Trophoblast cell (in vitro differentiated cells and primary cell): ENCODE measurements at regions not wholly inside any gene's neighbourhood (a gene's known extent, or its start where the extent isn't known, plus 50 kb on each side); places are given as distances from the start of the nearest gene placed in this dataset.

Experiments
- DNase-seq, 2 donors: peaks; one replicate each; pipeline ENCODE4 v3.0.0-alpha.2; 2016
- H2AFZ ChIP-seq: 2 replicates; pipeline ENCODE4 v1.6.1; 2013; ENCODE audit warnings: low read length, moderate library complexity, mild to moderate bottlenecking; ENCODE audit not compliant: insufficient read depth, poor library complexity
- H2AK5ac ChIP-seq: 2 replicates; pipeline ENCODE4 v1.6.1; 2013; ENCODE audit warnings: mild to moderate bottlenecking, low read length
- H2BK120ac ChIP-seq: 2 replicates; pipeline ENCODE4 v1.6.1; 2013; ENCODE audit warnings: low read length, mild to moderate bottlenecking, moderate library complexity; ENCODE audit not compliant: insufficient read depth, poor library complexity
- H2BK12ac ChIP-seq: 2 replicates; pipeline ENCODE4 v1.6.1; 2013; ENCODE audit warnings: mild to moderate bottlenecking, low read length, moderate library complexity
- H2BK5ac ChIP-seq: 2 replicates; pipeline ENCODE4 v1.6.1; 2013; ENCODE audit warnings: low read length, low read depth, moderate library complexity, mild to moderate bottlenecking; ENCODE audit not compliant: poor library complexity
- H3K14ac ChIP-seq: 2 replicates; pipeline ENCODE4 v1.6.1; 2013; ENCODE audit warnings: mild to moderate bottlenecking, low read length
- H3K18ac ChIP-seq: 2 replicates; pipeline ENCODE4 v1.6.1; 2013; ENCODE audit warnings: mild to moderate bottlenecking, low read length
- H3K23ac ChIP-seq: 2 replicates; pipeline ENCODE4 v1.6.1; 2013; ENCODE audit warnings: low read length
- H3K27ac ChIP-seq: 2 replicates; pipeline ENCODE4 v1.5.1; 2013; ENCODE audit warnings: low read depth, mild to moderate bottlenecking, inconsistent platforms, low read length, moderate library complexity
- H3K27me3 ChIP-seq: 2 replicates; pipeline ENCODE4 v1.6.1; 2013; ENCODE audit warnings: inconsistent platforms, mild to moderate bottlenecking, low read length, moderate library complexity; ENCODE audit not compliant: insufficient read depth
- H3K36me3 ChIP-seq, 2 experiments: 1 replicate in 1 of 2; 2 replicates in 1 of 2; pipeline ENCODE4 v1.6.1; 2013; ENCODE audit warnings: low read length in 2 of 2, mild to moderate bottlenecking in 2 of 2, moderate library complexity in 1 of 2; ENCODE audit not compliant: insufficient read depth in 2 of 2, control insufficient read depth in 1 of 2
- H3K4ac ChIP-seq: 2 replicates; pipeline ENCODE4 v1.6.1; 2013; ENCODE audit warnings: low read depth, mild to moderate bottlenecking, low read length, moderate library complexity
- H3K4me1 ChIP-seq, 2 experiments: 1 replicate in 1 of 2; 2 replicates in 1 of 2; pipeline ENCODE4 v1.6.1; 2013; ENCODE audit warnings: low read length in 2 of 2, mild to moderate bottlenecking in 2 of 2, moderate library complexity in 1 of 2; ENCODE audit not compliant: insufficient read depth in 2 of 2, control insufficient read depth in 1 of 2
- H3K4me2 ChIP-seq: 2 replicates; pipeline ENCODE4 v1.6.1; 2013; ENCODE audit warnings: inconsistent platforms, mild to moderate bottlenecking, low read length, moderate library complexity
- H3K4me3 ChIP-seq: 2 replicates; pipeline ENCODE4 v1.5.1; 2013; ENCODE audit warnings: mild to moderate bottlenecking, low read depth, low read length, inconsistent platforms
- H3K79me1 ChIP-seq: one replicate; pipeline ENCODE4 v1.6.1; 2013; ENCODE audit warnings: low read length
- H3K79me2 ChIP-seq: 2 replicates; pipeline ENCODE4 v1.6.1; 2013; ENCODE audit warnings: low read length, mild to moderate bottlenecking; ENCODE audit not compliant: control insufficient read depth, insufficient read depth, poor library complexity
- H3K9ac ChIP-seq: 2 replicates; pipeline ENCODE4 v1.6.1; 2013; ENCODE audit warnings: mild to moderate bottlenecking, low read length
- H3K9me3 ChIP-seq: 2 replicates; pipeline ENCODE4 v1.6.1; 2013; ENCODE audit warnings: low read depth, mild to moderate bottlenecking, control low read depth, inconsistent platforms, low read length; ENCODE audit not compliant: insufficient read depth
- H4K12ac ChIP-seq: 2 replicates; pipeline ENCODE4 v1.6.1; 2013; ENCODE audit warnings: low read depth, mild to moderate bottlenecking, low read length, moderate library complexity
- H4K8ac ChIP-seq: 2 replicates; pipeline ENCODE4 v1.6.1; 2013; ENCODE audit warnings: low read depth, mild to moderate bottlenecking, low read length, moderate library complexity
- H4K91ac ChIP-seq: one replicate; pipeline ENCODE4 v1.6.1; 2013; ENCODE audit warnings: low read depth, mild to moderate bottlenecking, low read length, moderate library complexity
- WGBS: extraction: QIAGEN DNeasy Blood & Tissue Kit; methylation state at CpG from one replicate; pipeline ENCODE4 v1.1.7; 2013; ENCODE audit warnings: missing lambda C conversion rate; ENCODE audit not compliant: insufficient read length, insufficient coverage; ENCODE audit errors: extremely low coverage; 5-methylcytosine and 5-hydroxymethylcytosine counted together

DNA sequence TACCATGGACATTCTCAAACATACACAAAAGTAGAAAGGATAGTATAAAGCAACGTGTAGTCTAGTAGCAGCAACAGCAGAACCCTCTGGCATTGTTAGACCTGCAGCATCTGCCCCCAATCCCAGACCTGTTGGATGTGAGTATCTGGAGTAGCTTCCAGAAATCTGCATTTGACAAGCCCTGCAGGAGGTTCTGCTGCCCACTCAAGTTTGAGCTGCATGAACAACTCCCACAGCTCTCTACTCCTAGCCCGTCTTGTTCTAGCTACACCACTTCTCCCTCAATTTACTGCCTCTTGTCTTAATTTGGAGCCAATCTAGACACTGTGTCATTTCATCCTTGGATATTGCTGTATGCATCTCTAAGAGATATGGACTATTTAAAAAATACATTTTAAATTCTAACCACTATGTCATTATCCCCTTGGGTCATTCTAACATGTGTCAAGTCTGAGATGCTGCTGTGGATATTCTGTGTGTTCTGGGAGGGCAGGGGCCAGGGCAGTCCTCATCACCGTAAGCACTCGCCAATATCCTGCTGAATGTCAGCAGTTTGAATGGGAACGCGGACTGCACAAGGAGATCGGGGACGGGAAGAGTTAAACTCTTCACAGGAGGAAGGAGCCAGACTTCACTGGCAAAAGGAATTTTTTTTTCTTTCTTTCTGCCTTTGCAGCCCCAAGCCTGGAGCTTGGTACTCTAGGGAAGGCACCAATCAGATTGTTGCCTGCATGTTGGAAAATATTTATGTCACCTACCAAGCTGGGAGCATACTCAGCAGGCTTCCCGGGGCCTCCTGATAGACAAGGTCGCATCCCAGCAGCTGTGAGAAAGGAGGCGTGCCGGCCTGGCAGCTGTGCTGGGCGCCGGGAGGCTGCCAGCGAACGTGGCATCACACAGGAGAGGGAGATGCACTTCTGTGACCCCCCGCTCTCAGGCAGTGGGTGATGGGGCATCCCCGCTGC lies 429.0 kb downstream of the MIAT start:
- WGBS: no CpG with 5 or more reads among the region's 18 CpGs
- no peak overlapping the region for H3K9ac ChIP-seq

DNA sequence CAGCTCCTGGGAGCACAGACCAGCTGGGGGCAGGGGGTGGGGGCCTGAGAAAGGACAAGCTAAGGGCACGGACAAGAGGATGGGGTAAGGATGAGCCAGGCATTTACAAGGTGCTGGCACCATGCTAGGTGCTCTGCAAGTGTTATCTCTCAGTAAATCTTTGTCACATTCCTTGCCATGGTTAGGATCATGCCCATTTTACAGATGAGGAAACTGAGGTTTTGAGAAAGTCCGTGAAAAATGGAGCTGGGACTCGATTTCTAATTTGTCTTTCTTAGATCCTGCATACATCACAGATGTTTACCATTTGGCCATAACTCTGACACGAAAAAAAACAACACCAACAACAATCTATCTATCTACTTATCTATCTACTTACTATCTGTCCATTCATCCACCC lies 429.7 kb downstream of the MIAT start:
- Histone ChIP-seq H2BK120ac (no peak overlapping the region), H2AK5ac (no peak overlapping the region), H3K4ac (no peak overlapping the region), H2AFZ (no peak overlapping the region), H3K36me3 (no peaks in the 10 kb centered on the region), H4K91ac (no peak overlapping the region), H3K9ac (no peak overlapping the region), H3K79me2 (no peaks in the 10 kb centered on the region), H3K79me1 (no peaks in the 10 kb centered on the region), H3K4me2 (no peak overlapping the region), H3K27ac (no peak overlapping the region), H3K27me3 (no peaks in the 10 kb centered on the region), H3K4me1 (no peaks in the 10 kb centered on the region), H3K9me3 (no peaks in the 10 kb centered on the region), H4K12ac (no peak overlapping the region), H3K23ac (no peak overlapping the region), H2BK12ac (no peak overlapping the region), H3K18ac (no peak overlapping the region), H3K14ac (no peak overlapping the region), H2BK5ac (no peak overlapping the region), H3K4me3 (no peak overlapping the region), H4K8ac (no peak overlapping the region)
- DNase-seq: no peak
- WGBS: 100% methylated on average over 1 of the region's 4 CpGs

More for the DNA sequence above, 429.0 kb downstream of the MIAT start:
- H2BK120ac ChIP-seq: no peak overlapping the region
- H3K27ac ChIP-seq: no peak overlapping the region
- no peaks in the 10 kb centered on the region for H3K79me1 ChIP-seq
- no peaks in the 10 kb centered on the region for H3K79me2 ChIP-seq
- no peak overlapping the region for H4K8ac ChIP-seq
- DNase-seq: no peak
- H3K23ac ChIP-seq: no peak overlapping the region
- no peaks in the 10 kb centered on the region for H3K4me1 ChIP-seq
- no peak overlapping the region for H3K4me2 ChIP-seq
- H4K12ac ChIP-seq: no peak overlapping the region
- no peak overlapping the region for H3K4ac ChIP-seq
- H3K14ac ChIP-seq: no peak overlapping the region
- H3K18ac ChIP-seq: no peak overlapping the region
- H2BK5ac ChIP-seq: no peak overlapping the region
- no peaks in the 10 kb centered on the region for H3K9me3 ChIP-seq
- H3K36me3 ChIP-seq: no peaks in the 10 kb centered on the region
- H2BK12ac ChIP-seq: no peak overlapping the region
- no peak overlapping the region for H3K4me3 ChIP-seq
- H4K91ac ChIP-seq: no peak overlapping the region
- H2AFZ ChIP-seq: no peak overlapping the region
- H3K27me3 ChIP-seq: no peaks in the 10 kb centered on the region
- no peak overlapping the region for H2AK5ac ChIP-seq

DNA sequence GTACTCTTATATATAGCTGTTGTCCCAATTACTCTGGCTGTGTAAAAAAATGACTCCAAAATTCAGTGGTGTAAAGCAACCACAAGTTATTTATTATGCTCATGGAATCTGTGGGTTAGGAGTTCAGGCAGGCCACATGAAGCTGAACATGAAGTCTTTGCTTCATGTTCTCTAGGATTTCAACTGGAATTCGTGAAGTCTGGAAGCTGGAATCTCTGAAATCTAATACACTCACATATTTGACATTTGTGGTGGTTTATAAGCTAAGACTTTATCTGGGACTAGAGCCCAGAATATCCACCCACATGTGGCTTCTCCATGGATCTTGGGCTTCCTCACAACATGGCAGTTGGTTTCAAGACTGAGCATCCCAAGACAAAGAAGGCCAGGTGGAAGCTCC lies 430.6 kb downstream of the MIAT start:
- H3K4me1 ChIP-seq: no peaks in the 10 kb centered on the region
- H2BK12ac ChIP-seq: no peak overlapping the region
- H3K4me3 ChIP-seq: no peak overlapping the region
- no peak overlapping the region for H2AFZ ChIP-seq
- no peaks in the 10 kb centered on the region for H3K27me3 ChIP-seq
- H4K12ac ChIP-seq: no peak overlapping the region
- no peak overlapping the region for H3K4me2 ChIP-seq
- no peak overlapping the region for H3K23ac ChIP-seq
- no peaks in the 10 kb centered on the region for H3K79me1 ChIP-seq
- no peak overlapping the region for H3K9ac ChIP-seq
- no peak overlapping the region for H2BK5ac ChIP-seq
- no peak overlapping the region for H2AK5ac ChIP-seq
- no peak overlapping the region for H3K4ac ChIP-seq
- no peak overlapping the region for H3K27ac ChIP-seq
- H3K36me3 ChIP-seq: no peaks in the 10 kb centered on the region
- H3K14ac ChIP-seq: no peak overlapping the region
- no peak overlapping the region for H3K18ac ChIP-seq
- no peak for DNase-seq
- no CpG with 5 or more reads among the region's 1 CpG for WGBS
- no peaks in the 10 kb centered on the region for H3K79me2 ChIP-seq
- peaks cover 2% of the 10 kb centered on the region for H3K9me3 ChIP-seq
- H2BK120ac ChIP-seq: no peak overlapping the region
- H4K8ac ChIP-seq: no peak overlapping the region
- H4K91ac ChIP-seq: no peak overlapping the region

DNA sequence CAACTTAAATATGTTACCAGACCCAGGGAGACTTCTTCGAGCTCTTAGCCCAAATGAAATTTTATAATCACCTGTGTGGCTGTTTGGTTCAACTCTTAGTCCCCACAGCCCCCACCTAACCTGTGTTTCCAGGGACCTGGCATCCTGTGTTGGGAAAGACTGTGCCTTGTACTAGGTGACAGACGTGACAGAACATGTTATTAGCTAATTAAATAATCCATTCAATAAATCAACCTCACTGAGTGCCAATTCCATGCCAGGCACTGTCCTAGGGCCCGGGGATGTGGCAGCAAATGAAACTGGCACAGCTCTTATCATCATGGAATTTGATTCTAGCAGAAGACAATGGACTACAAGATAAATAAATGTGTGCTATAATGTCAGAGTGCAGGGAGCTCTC lies 431.9 kb downstream of the MIAT start:
- WGBS: no CpG with 5 or more reads among the region's 3 CpGs
- Histone ChIP-seq H3K27me3 (no peaks in the 10 kb centered on the region), H3K4ac (no peak overlapping the region), H3K4me3 (no peak overlapping the region), H2BK5ac (no peak overlapping the region), H3K79me2 (no peaks in the 10 kb centered on the region), H2BK120ac (no peak overlapping the region), H3K9me3 (peaks cover 5% of the 10 kb centered on the region), H2BK12ac (no peak overlapping the region), H3K4me2 (no peak overlapping the region), H3K9ac (no peak overlapping the region), H2AFZ (no peak overlapping the region), H4K12ac (no peak overlapping the region), H3K79me1 (no peaks in the 10 kb centered on the region), H3K36me3 (no peaks in the 10 kb centered on the region), H3K18ac (no peak overlapping the region), H3K4me1 (no peaks in the 10 kb centered on the region), H3K27ac (no peak overlapping the region), H4K8ac (no peak overlapping the region), H4K91ac (no peak overlapping the region), H2AK5ac (no peak overlapping the region), H3K14ac (no peak overlapping the region), H3K23ac (no peak overlapping the region)
- no peak for DNase-seq
